BLaER1 (cell line): ENCODE measurements at regions not wholly inside any gene's neighbourhood (a gene's known extent, or its start where the extent isn't known, plus 50 kb on each side); places are given as distances from the start of the nearest gene placed in this dataset.

Source experiments
- H3K27ac ChIP-seq: shearing (Covaris generic); formaldehyde crosslinking; 2 replicates; pipeline ENCODE4 v1.8.1; 2022
- H3K27me3 ChIP-seq: shearing (Covaris generic); formaldehyde crosslinking; 2 replicates; pipeline ENCODE4 v1.8.1; 2022
- H3K36me3 ChIP-seq: shearing (Covaris generic); formaldehyde crosslinking; 2 replicates; pipeline ENCODE4 v1.8.1; 2022
- H3K4me1 ChIP-seq: shearing (Covaris generic); formaldehyde crosslinking; 2 replicates; pipeline ENCODE4 v1.8.1; 2022
- H3K4me2 ChIP-seq: shearing (Covaris generic); formaldehyde crosslinking; 2 replicates; pipeline ENCODE4 v1.8.1; 2022
- H3K4me3 ChIP-seq: shearing (Covaris generic); formaldehyde crosslinking; 2 replicates; pipeline ENCODE4 v1.8.1; 2022
- H3K9ac ChIP-seq: shearing (Covaris generic); formaldehyde crosslinking; 2 replicates; pipeline ENCODE4 v1.8.1; 2022
- H3K9me3 ChIP-seq: shearing (Covaris generic); formaldehyde crosslinking; 2 replicates; pipeline ENCODE4 v1.8.1; 2022
- H4K20me1 ChIP-seq: shearing (Covaris generic); formaldehyde crosslinking; 2 replicates; pipeline ENCODE4 v1.8.1; 2022
- Cebpa-rat ChIP-seq: shearing (Covaris generic); IDR thresholded peaks from 2 replicates; pipeline ENCODE4 v1.8.1; 2022

- TF ChIP-seq Cebpa-rat = no peak
- Histone ChIP-seq H4K20me1 (no peaks in the 10 kb centered on the region), H3K36me3 (no peaks in the 10 kb centered on the region), H3K4me1 (no peaks in the 10 kb centered on the region), H3K4me3 (no peak overlapping the region), H3K27ac (no peak overlapping the region), H3K4me2 (no peak overlapping the region), H3K9me3 (peaks cover 14% of the 10 kb centered on the region), H3K9ac (no peak overlapping the region), H3K27me3 (no peaks in the 10 kb centered on the region)
Measured at GRCh38 chrX:13112499-13112898, 68.1 kb upstream of the FAM9C start.

- no peaks in the 10 kb centered on the region for H3K4me1 ChIP-seq
- no peak overlapping the region for H3K4me3 ChIP-seq
- no peak for TF ChIP-seq Cebpa-rat
- no peak overlapping the region for H3K27ac ChIP-seq
- no peaks in the 10 kb centered on the region for H3K27me3 ChIP-seq
- H4K20me1 ChIP-seq = no peaks in the 10 kb centered on the region
- no peaks in the 10 kb centered on the region for H3K9me3 ChIP-seq
- H3K9ac ChIP-seq = no peak overlapping the region
- no peak overlapping the region for H3K4me2 ChIP-seq
- H3K36me3 ChIP-seq = no peaks in the 10 kb centered on the region
Measured at GRCh38 chrX:13110433-13111324, 66.3 kb upstream of the FAM9C start.

GRCh38 chrX:13109817-13110216 lies 65.4 kb upstream of the FAM9C start:
- no peak overlapping the region for H3K27ac ChIP-seq
- H3K9ac ChIP-seq = no peak overlapping the region
- no peaks in the 10 kb centered on the region for H3K4me1 ChIP-seq
- no peaks in the 10 kb centered on the region for H3K9me3 ChIP-seq
- H3K27me3 ChIP-seq = no peaks in the 10 kb centered on the region
- no peak for TF ChIP-seq Cebpa-rat
- H3K4me2 ChIP-seq = no peak overlapping the region
- H3K36me3 ChIP-seq = no peaks in the 10 kb centered on the region
- H4K20me1 ChIP-seq = no peaks in the 10 kb centered on the region
- H3K4me3 ChIP-seq = no peak overlapping the region

GRCh38 chrX:13103914-13104274 lies 59.5 kb upstream of the FAM9C start:
- Histone ChIP-seq H3K9ac (no peak overlapping the region), H3K36me3 (no peaks in the 10 kb centered on the region), H3K27ac (no peak overlapping the region), H4K20me1 (no peaks in the 10 kb centered on the region), H3K4me3 (no peak overlapping the region), H3K4me2 (no peak overlapping the region), H3K4me1 (no peaks in the 10 kb centered on the region), H3K27me3 (no peaks in the 10 kb centered on the region), H3K9me3 (no peaks in the 10 kb centered on the region)
- TF ChIP-seq Cebpa-rat = no peak

- TF ChIP-seq Cebpa-rat = no peak
- Histone ChIP-seq H3K36me3 (no peaks in the 10 kb centered on the region), H3K9me3 (no peaks in the 10 kb centered on the region), H3K4me1 (no peaks in the 10 kb centered on the region), H3K4me2 (no peak overlapping the region), H3K27ac (no peak overlapping the region), H3K9ac (no peak overlapping the region), H3K4me3 (no peak overlapping the region), H3K27me3 (no peaks in the 10 kb centered on the region), H4K20me1 (no peaks in the 10 kb centered on the region)
Measured at GRCh38 chrX:13103188-13103913, 58.9 kb upstream of the FAM9C start.

GRCh38 chrX:13102636-13103035 lies 58.2 kb upstream of the FAM9C start:
- TF ChIP-seq Cebpa-rat = no peak
- Histone ChIP-seq H3K9ac (no peak overlapping the region), H3K4me1 (no peaks in the 10 kb centered on the region), H3K9me3 (no peaks in the 10 kb centered on the region), H3K4me2 (no peak overlapping the region), H3K36me3 (no peaks in the 10 kb centered on the region), H3K4me3 (no peak overlapping the region), H4K20me1 (no peaks in the 10 kb centered on the region), H3K27ac (no peak overlapping the region), H3K27me3 (no peaks in the 10 kb centered on the region)

GRCh38 chrX:13101441-13102139 lies 57.2 kb upstream of the FAM9C start:
- Histone ChIP-seq H3K4me1 (no peaks in the 10 kb centered on the region), H3K36me3 (no peaks in the 10 kb centered on the region), H3K9me3 (no peaks in the 10 kb centered on the region), H3K4me3 (no peak overlapping the region), H4K20me1 (no peaks in the 10 kb centered on the region), H3K27ac (no peak overlapping the region), H3K4me2 (no peak overlapping the region), H3K9ac (no peak overlapping the region), H3K27me3 (no peaks in the 10 kb centered on the region)
- TF ChIP-seq Cebpa-rat = no peak

GRCh38 chrX:13099121-13099520 lies 54.7 kb upstream of the FAM9C start:
- H4K20me1 ChIP-seq = no peaks in the 10 kb centered on the region
- peaks cover 3% of the 10 kb centered on the region for H3K4me1 ChIP-seq
- no peak overlapping the region for H3K9ac ChIP-seq
- no peak overlapping the region for H3K4me2 ChIP-seq
- no peaks in the 10 kb centered on the region for H3K9me3 ChIP-seq
- H3K36me3 ChIP-seq = no peaks in the 10 kb centered on the region
- H3K27ac ChIP-seq = no peak overlapping the region
- H3K27me3 ChIP-seq = no peaks in the 10 kb centered on the region
- TF ChIP-seq Cebpa-rat = no peak
- H3K4me3 ChIP-seq = no peak overlapping the region

GRCh38 chrX:13096728-13097127 lies 52.3 kb upstream of the FAM9C start:
- no peaks in the 10 kb centered on the region for H3K36me3 ChIP-seq
- H3K4me1 ChIP-seq = peaks cover 27% of the 10 kb centered on the region
- no peak for TF ChIP-seq Cebpa-rat
- H3K9me3 ChIP-seq = no peaks in the 10 kb centered on the region
- no peak overlapping the region for H3K4me2 ChIP-seq
- H3K9ac ChIP-seq = no peak overlapping the region
- H3K27me3 ChIP-seq = no peaks in the 10 kb centered on the region
- no peak overlapping the region for H3K27ac ChIP-seq
- H4K20me1 ChIP-seq = no peaks in the 10 kb centered on the region
- H3K4me3 ChIP-seq = no peak overlapping the region

GRCh38 chrX:13094828-13095341 lies 50.5 kb upstream of the FAM9C start:
- no peak for TF ChIP-seq Cebpa-rat
- Histone ChIP-seq H3K9ac (no peak overlapping the region), H3K27me3 (no peaks in the 10 kb centered on the region), H3K4me1 (peaks cover 46% of the 10 kb centered on the region), H4K20me1 (no peaks in the 10 kb centered on the region), H3K36me3 (no peaks in the 10 kb centered on the region), H3K27ac (no peak overlapping the region), H3K4me2 (no peak overlapping the region), H3K4me3 (no peak overlapping the region), H3K9me3 (no peaks in the 10 kb centered on the region)
